Stimulated activated naive CD8-positive, alpha-beta T cell treated with anti-CD3 and anti-CD28 coated beads, Interleukin-15, Interleukin-2, amounts not matched to agents 100 U/mL and 50 U/mL, for 24 hours (primary cell): ENCODE measurements at regions not wholly inside any gene's neighbourhood (a gene's known extent, or its start where the extent isn't known, plus 50 kb on each side); places are given as distances from the start of the nearest gene placed in this dataset.

ENCODE experiments used
- ATAC-seq: fragments of 150-1000 bp; cut with Tn5 transposase; one replicate; pipeline ENCODE4 v1.10.0; 2021
- DNase-seq: peaks from one replicate; pipeline ENCODE4 v3.0.0; 2021

- DNase-seq (no peak), ATAC-seq (no peak)
Measured at GRCh38 chr2:30371028-30371689, 75.9 kb upstream of the LCLAT1 start.

- DNase-seq (no peak), ATAC-seq (peak; percentile 56)
Measured at GRCh38 chr2:30371772-30372373, 75.2 kb upstream of the LCLAT1 start.

- no peak for DNase-seq
- ATAC-seq = no peak
Measured at GRCh38 chr2:30372826-30373225, 74.2 kb upstream of the LCLAT1 start.

- ATAC-seq (peak; percentile 48), DNase-seq (no peak)
Measured at GRCh38 chr2:30373881-30374302, 73.2 kb upstream of the LCLAT1 start.

GRCh38 chr2:30374380-30374779 is 72.7 kb upstream of the LCLAT1 start:
- DNase-seq (no peak), ATAC-seq (no peak)

- DNase-seq = no peak
- ATAC-seq = no peak
Measured at GRCh38 chr2:30375915-30376314, 71.1 kb upstream of the LCLAT1 start.

GRCh38 chr2:30379481-30379880 is 67.6 kb upstream of the LCLAT1 start:
- DNase-seq = no peak
- no peak for ATAC-seq

GRCh38 chr2:30380824-30381223 is 66.2 kb upstream of the LCLAT1 start:
- no peak for DNase-seq
- ATAC-seq = no peak

GRCh38 chr2:30382162-30382783 is 64.8 kb upstream of the LCLAT1 start:
- no peak for ATAC-seq
- DNase-seq = no peak

- ATAC-seq (no peak), DNase-seq (no peak)
Measured at GRCh38 chr2:30382995-30383394, 64.1 kb upstream of the LCLAT1 start.

GRCh38 chr2:30385327-30385726 is 61.7 kb upstream of the LCLAT1 start:
- DNase-seq (no peak), ATAC-seq (no peak)

GRCh38 chr2:30392097-30392496 is 54.9 kb upstream of the LCLAT1 start:
- ATAC-seq = no peak
- no peak for DNase-seq

- DNase-seq (no peak), ATAC-seq (no peak)
Measured at GRCh38 chr2:30393510-30393909, 53.5 kb upstream of the LCLAT1 start.

- ATAC-seq (no peak), DNase-seq (no peak)
Measured at GRCh38 chr2:30394096-30394495, 53.0 kb upstream of the LCLAT1 start.

- ATAC-seq (no peak), DNase-seq (no peak)
Measured at GRCh38 chr2:30396436-30397232, 50.4 kb upstream of the LCLAT1 start.
